Activated CD8-positive, alpha-beta T cell treated with anti-CD3 and anti-CD28 coated beads for 36 hours (primary cell): ENCODE measurements at regions not wholly inside any gene's neighbourhood (a gene's known extent, or its start where the extent isn't known, plus 50 kb on each side); places are given as distances from the start of the nearest gene placed in this dataset.

ENCODE experiments used
- ATAC-seq: fragments of 200-7000 bp; cut with Tn5 transposase; one replicate; pipeline ENCODE4 v1.10.0; 2021; ENCODE audit warnings: mild to moderate bottlenecking, moderate library complexity
- CTCF ChIA-PET: fragments of 350-600 bp; sonication (Branson Sonifier 250); formaldehyde crosslinking; loops from one replicate; lab custom pipeline; 2021; ENCODE audit warnings: antibody characterized with exemption; lab: Charles Lee
- POLR2A ChIA-PET: fragments of 350-600 bp; sonication (Branson Sonifier 250); formaldehyde crosslinking; loops from one replicate; lab custom pipeline; 2021; ENCODE audit warnings: antibody characterized with exemption; lab: Charles Lee
- DNase-seq: peaks from one replicate; pipeline ENCODE4 v3.0.0-alpha.2; 2020
- H3K27ac Mint-ChIP-seq: one replicate; pipeline ENCODE4 v1.8.0; 2021; ENCODE audit warnings: mild to moderate bottlenecking, mixed read lengths
- H3K27me3 Mint-ChIP-seq: one replicate; pipeline ENCODE4 v1.8.0; 2021; ENCODE audit warnings: mixed read lengths
- H3K36me3 Mint-ChIP-seq: one replicate; pipeline ENCODE4 v1.8.0; 2021; ENCODE audit warnings: low read depth, mixed read lengths
- H3K4me1 Mint-ChIP-seq: one replicate; pipeline ENCODE4 v1.8.0; 2021; ENCODE audit warnings: low read depth, mixed read lengths
- H3K4me3 Mint-ChIP-seq: one replicate; pipeline ENCODE4 v1.8.0; 2021; ENCODE audit warnings: mild to moderate bottlenecking, moderate library complexity, mixed read lengths
- H3K9me3 Mint-ChIP-seq: one replicate; pipeline ENCODE4 v1.8.0; 2021; ENCODE audit warnings: mixed read lengths
- CTCF ChIP-seq: fragments of 200-600 bp; IDR thresholded peaks from one replicate; pipeline ENCODE4 v1.8.0; 2022; ENCODE audit warnings: antibody characterized with exemption, mild to moderate bottlenecking
- intact Hi-C: fragments of 100-400 bp; cut with micrococcal nuclease; formaldehyde crosslinking; loops from one replicate; pipeline ENCODE4 v1.10.0; 2022

- CTCF ChIA-PET = interaction anchor here (0.9 to 1.5 kb wide), 3 partner anchors 9 to 1185 kb away, joined by 3 to 6 read pairs (median 5); no protein-coding TSS in a partner anchor
- POLR2A ChIA-PET = interaction anchor here (0.7 to 1.9 kb wide), 5 partner anchors 61 to 430 kb away, joined by 3 to 5 read pairs (median 3); no protein-coding TSS in a partner anchor
- TF ChIP-seq CTCF = no peak
- Mint-ChIP-seq H3K4me1 (peaks cover 29% of the 10 kb centered on the region), H3K9me3 (peaks cover 16% of the 10 kb centered on the region), H3K36me3 (peaks cover 25% of the 10 kb centered on the region), H3K27me3 (no peaks in the 10 kb centered on the region), H3K27ac (peak overlapping the region; percentile 47), H3K4me3 (no peak overlapping the region)
- intact Hi-C loops = no loop called here
- ATAC-seq (peak; percentile 54), DNase-seq (no peak)
Measured at GRCh38 chr12:92566448-92567019, 136.3 kb upstream of the PLEKHG7 start.

GRCh38 chr12:92563819-92564218 lies 139.0 kb upstream of the PLEKHG7 start:
- intact Hi-C loops = no loop called here
- ChIA-PET CTCF (interaction anchor here (0.6 to 2.8 kb wide), 10 partner anchors 13 to 1182 kb away, joined by 3 to 12 read pairs (median 4); no protein-coding TSS in a partner anchor), POLR2A (interaction anchor here (0.6 kb wide), 1 partner anchor 508 kb away, joined by 6 read pairs; no protein-coding TSS in a partner anchor)
- Mint-ChIP-seq H3K36me3 (peaks cover 31% of the 10 kb centered on the region), H3K4me3 (no peak overlapping the region), H3K27ac (peak overlapping the region; percentile 34), H3K9me3 (peaks cover 19% of the 10 kb centered on the region), H3K27me3 (no peaks in the 10 kb centered on the region), H3K4me1 (peaks cover 38% of the 10 kb centered on the region)
- TF ChIP-seq CTCF = no peak
- no peak for ATAC-seq
- no peak for DNase-seq

GRCh38 chr12:92562063-92562734 lies 140.6 kb upstream of the PLEKHG7 start:
- peaks cover 15% of the 10 kb centered on the region for H3K9me3 Mint-ChIP-seq

GRCh38 chr12:92561543-92561899 lies 141.3 kb upstream of the PLEKHG7 start:
- Mint-ChIP-seq H3K9me3 (peaks cover 14% of the 10 kb centered on the region), H3K4me1 (peaks cover 45% of the 10 kb centered on the region), H3K4me3 (no peak overlapping the region)

More at GRCh38 chr12:92562063-92562734, 140.6 kb upstream of the PLEKHG7 start:
- ChIA-PET CTCF (interaction anchor here (0.8 to 2.8 kb wide), 6 partner anchors 11 to 418 kb away, joined by 3 to 12 read pairs (median 4); no protein-coding TSS in a partner anchor), POLR2A (interaction anchor here (0.6 kb wide), 1 partner anchor 649 kb away, joined by 3 read pairs; no protein-coding TSS in a partner anchor)
- no peak for ATAC-seq
- H3K27ac Mint-ChIP-seq = no peak overlapping the region
- intact Hi-C loops = no loop called here
- DNase-seq = no peak
- H3K36me3 Mint-ChIP-seq = peaks cover 29% of the 10 kb centered on the region
- peaks cover 44% of the 10 kb centered on the region for H3K4me1 Mint-ChIP-seq
- H3K27me3 Mint-ChIP-seq = no peaks in the 10 kb centered on the region
- H3K4me3 Mint-ChIP-seq = no peak overlapping the region
- TF ChIP-seq CTCF = no peak

More at GRCh38 chr12:92561543-92561899, 141.3 kb upstream of the PLEKHG7 start:
- DNase-seq = no peak
- TF ChIP-seq CTCF = no peak
- ChIA-PET POLR2A (no interaction called here), CTCF (interaction anchor here (1.0 kb wide), 1 partner anchor 1179 kb away, joined by 3 read pairs; no protein-coding TSS in a partner anchor)
- Mint-ChIP-seq H3K27ac (no peak overlapping the region), H3K36me3 (peaks cover 29% of the 10 kb centered on the region), H3K27me3 (no peaks in the 10 kb centered on the region)
- ATAC-seq = no peak
- intact Hi-C loops = no loop called here
